Loucy (cell line): ENCODE measurements at regions not wholly inside any gene's neighbourhood (a gene's known extent, or its start where the extent isn't known, plus 50 kb on each side); places are given as distances from the start of the nearest gene placed in this dataset.

ENCODE experiments used
- CTCF ChIP-seq: fragments of 200-600 bp; sonication (generic); conservative IDR thresholded peaks from 2 replicates; pipeline ENCODE4 v1.5.1; 2014; ENCODE audit warnings: mild to moderate bottlenecking, antibody characterized with exemption, low read length
- EZH2phosphoT487 ChIP-seq: fragments of 200-600 bp; IDR thresholded peaks from 2 replicates; pipeline ENCODE4 v1.6.1; 2018; ENCODE audit warnings: antibody characterized with exemption, mild to moderate bottlenecking, moderate library complexity, borderline replicate concordance

GRCh38 chr10:126813432-126813831, 91.8 kb upstream of the DOCK1 start:
- no peak for TF ChIP-seq CTCF
- no peak for TF ChIP-seq EZH2phosphoT487
